ENCODE measurements at regions not wholly inside any gene's neighbourhood (a gene's known extent, or its start where the extent isn't known, plus 50 kb on each side); places are given as distances from the start of the nearest gene placed in this dataset.
"Not testable (repeated sequence)": the region's sequence is repeated elsewhere in the genome, so short reads cannot be mapped to it uniquely, and the experiment has no call there.

DNA sequence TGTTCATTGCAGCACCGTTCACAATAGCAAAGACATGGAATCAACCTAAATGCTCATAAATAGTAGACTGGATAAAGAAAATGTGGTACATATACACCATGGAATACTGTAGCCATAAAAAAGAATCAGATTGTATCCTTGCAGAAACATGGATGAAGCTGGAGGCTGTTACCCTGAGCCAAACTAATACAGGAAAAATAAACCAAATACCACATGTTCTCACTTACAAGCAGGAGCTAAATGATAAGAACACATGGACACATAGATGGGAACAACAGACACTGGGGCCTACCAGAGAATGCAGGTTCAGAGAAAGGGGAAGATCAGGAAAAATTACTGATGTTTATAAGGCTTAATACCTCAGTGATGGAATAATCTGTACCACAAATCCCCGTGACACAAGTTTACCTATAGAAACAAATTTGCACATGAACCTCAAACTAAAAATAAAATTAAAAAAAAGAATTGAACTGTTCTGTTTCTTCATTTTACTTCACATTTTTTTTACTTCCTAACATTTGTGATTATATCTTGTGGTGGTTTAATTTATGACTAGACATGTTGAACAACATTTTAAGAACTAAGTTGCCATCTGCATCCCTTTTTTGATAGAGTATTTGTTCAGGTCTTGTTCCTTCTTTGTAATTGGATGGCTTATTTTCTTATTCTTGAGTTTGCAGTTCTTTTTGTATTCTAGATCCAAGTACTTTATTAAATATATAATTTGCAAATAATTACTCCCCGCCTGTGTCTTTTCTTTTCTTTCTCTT, 835.2 kb downstream of the FSCB start:
- no peak for DNase-seq

DNA sequence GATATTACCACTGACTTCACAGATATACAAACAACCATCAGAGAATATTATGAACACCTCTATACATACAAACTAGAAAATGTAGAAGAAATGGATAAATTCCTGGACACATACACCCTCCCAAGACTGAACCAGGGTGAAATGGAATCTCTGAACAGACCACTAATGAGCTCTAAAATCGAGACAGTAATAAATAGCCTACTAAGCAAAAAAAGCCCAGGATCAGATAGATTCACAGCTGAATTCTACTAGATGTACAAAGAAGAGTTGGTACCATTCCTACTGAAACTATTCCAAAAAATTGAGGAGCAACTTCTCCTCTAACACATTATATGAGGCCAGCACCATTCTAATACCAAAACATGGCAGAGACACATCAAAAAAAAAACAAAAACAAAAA, 837.7 kb downstream of the FSCB start:
- DNase-seq = no peak

DNA sequence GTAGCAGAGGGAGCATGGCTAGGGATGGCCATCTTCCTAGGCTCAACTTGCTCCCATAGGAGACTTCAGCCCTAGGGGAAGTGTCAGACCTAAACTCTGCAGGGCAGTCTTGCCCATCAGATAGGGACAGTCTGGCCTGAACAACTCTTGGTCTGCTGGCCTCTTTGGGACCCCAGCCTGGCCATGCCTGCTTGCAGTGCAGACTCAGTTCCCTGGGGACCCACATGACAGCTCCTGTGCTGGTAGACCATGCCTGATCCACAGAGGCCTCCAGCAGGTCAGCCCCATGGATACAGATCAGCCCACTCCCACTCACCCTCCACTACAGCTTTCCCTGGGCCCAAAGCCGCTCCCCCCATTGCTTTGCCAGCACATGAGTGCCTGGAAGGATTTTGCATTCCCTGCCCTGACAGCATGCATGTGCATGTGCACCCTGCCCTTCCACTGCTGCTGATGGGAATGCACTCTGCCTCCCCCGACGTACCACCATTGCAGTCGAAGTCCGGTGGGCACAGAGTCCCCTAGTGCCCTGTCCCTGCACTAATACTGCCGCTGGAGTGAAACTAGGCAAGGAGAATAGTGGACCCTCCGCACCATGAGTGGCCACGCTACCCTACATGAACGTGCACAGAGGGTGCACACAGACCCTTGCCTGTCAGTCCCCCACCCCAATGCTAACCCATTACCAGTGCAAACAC, 841.4 kb downstream of the FSCB start:
- DNase-seq = no peak

DNA sequence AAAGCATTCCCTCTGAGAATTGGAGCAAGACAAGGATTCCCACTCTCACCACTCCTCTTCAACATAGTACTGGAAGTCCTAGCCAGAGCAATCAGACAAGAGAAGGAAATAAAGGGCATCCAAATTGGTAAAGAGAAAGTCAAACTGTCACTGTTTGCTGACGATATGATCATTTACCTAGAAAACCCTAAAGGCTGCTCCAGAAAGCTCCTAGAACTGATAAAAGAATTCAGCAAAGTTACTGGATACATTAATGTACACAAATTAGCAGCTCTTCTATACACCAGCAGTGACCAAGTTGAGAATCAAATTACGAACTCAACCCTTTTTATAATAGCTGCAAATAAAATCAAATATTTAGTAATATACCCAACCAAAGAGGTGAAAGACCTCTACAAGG, 851.9 kb downstream of the FSCB start:
- not testable (repeated sequence) for DNase-seq

DNA sequence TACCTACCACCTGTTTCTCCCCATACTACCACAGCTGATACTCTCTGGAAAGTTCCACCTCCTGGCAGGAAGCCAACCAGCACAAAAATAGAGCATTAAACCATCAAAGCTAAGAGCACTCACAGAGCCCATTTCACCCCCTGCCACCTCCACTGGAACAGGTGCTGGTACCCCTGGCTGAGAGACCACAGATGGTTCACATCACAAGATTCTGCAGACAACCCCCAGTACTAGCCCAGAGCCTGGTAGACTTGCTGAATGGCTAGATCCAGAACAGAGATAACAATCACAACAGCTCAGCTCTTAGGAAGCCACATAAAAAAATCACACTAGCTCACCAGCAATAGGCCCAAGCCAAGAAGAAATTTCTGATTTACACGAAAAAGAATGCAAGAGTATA, 855.2 kb downstream of the FSCB start:
- DNase-seq = no peak

DNA sequence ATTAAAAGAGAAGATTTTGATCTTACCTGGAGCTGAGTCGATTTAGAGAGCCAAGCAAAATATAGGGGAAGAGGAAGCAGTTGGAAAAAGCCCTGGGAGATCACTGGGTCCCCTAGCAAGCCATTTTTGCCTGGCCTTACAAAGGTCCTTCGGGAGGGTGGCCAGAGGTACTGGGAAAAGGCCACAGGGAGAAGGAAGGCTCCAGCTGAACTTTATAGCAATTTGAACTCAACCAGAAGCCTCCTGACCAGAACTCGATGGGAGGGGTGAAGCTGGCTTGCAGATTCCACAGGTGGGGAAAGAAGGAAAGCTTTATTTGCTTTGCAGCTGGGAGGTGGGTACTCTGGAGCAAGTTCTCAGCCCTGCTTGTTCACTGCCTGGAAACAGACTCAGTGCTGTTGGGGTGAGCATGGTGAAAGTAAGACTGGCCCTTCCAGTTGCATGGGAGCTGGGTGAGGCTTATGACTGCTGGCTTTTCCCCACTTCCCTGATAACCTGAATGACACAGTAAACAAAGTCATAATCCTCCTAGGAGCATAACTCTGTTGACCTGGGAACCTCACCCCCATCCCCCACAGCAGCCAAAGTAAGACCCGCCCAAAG, 855.8 kb downstream of the FSCB start:
- DNase-seq = no peak

DNA sequence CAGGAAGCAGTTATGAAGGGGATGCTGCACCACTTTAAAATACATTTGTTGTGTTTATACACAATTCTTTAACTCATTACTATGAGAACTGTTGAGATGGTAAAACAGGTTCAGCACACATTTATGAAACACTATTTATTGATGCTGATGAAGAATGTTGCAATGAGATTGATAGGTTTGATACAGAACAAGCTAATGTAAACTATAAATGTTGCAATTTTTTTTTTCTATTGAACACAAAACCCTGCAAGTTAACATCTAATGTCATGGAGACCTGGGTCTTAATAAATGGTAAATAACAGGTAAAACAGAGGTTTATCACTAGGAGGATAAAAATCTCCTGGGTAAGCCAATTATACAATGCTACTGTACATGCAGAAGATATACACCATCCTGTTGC, 857.6 kb downstream of the FSCB start:
- DNase-seq = no peak

DNA sequence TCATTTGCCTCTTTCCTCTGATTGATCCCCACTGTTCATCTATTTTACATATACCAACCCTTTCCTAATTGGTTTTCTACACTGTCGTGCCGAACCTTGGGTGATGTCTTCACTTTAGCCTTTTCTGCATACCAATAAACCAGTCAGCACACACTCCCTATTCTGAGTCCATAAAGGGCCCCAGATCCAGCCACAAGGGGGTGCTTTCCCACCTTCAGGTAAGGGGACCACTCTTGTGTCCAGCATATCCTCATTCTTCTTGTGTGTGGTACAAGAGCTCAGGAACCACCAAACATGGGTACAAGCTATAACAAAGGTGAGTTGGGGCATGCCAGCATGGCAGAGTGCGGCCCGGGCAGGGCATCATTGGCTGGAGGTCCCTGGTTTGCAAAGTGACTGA, 859.8 kb downstream of the FSCB start:
- no peak for DNase-seq

DNA sequence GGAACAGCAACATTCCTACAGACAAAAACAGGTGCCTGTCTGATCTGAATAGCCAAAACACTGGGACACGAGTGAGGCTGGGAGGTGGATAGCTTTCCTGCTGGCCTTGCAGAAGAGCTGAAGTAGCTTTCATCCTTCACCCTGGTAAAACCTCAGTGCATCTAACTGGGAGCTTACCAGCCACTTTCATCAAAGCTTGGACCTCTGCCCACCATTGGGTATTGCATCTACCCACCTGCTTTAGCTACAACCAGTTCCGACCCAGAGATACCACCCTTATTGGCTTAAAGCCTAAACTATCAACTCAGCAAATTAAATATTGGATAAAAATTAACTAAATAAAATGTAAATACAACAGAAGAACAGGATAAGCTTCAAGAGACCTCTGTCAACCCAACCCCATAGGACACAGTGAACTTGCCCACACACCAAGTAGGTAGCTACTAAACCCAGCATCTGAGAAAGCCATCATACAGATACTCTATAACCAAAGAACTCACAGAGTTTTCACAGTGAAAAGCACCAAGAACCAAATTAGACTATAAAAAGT, 866.3 kb downstream of the FSCB start:
- DNase-seq = no peak

DNA sequence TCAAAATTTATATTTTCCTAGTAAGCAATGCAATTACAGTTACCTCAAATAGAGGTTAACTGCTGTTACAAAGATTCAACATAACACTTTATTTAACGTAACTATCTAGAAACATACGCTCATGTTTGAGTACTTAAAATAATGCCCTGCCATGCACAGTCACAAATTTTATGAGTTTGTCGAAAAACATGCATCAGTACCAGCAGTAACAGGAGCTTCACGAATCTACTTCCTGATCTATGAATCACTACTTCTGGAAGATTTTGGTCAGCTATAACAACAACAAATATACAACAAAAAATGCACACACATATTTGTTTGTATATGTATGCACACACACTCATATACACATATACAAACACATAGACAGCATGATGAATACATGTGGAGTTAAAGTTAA, 881.8 kb downstream of the FSCB start:
- DNase-seq = no peak

DNA sequence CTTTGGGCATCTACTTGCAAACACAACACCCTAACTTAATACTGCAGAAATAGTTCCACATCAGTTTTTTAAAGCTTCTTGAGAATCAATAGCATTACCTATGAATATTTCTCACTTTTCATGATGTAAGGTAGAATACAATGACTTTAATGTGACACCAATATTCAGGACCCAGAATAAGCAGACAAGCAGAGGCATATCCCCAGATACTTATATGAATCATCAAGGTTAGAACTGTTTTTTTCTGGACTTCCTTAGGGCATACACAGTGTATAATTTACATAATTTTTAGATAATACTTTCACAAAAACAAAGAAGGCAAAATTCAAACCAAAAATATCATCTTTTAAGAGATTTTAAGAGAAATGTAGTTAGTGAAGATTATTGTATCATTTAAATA, 885.8 kb downstream of the FSCB start:
- DNase-seq = no peak

DNA sequence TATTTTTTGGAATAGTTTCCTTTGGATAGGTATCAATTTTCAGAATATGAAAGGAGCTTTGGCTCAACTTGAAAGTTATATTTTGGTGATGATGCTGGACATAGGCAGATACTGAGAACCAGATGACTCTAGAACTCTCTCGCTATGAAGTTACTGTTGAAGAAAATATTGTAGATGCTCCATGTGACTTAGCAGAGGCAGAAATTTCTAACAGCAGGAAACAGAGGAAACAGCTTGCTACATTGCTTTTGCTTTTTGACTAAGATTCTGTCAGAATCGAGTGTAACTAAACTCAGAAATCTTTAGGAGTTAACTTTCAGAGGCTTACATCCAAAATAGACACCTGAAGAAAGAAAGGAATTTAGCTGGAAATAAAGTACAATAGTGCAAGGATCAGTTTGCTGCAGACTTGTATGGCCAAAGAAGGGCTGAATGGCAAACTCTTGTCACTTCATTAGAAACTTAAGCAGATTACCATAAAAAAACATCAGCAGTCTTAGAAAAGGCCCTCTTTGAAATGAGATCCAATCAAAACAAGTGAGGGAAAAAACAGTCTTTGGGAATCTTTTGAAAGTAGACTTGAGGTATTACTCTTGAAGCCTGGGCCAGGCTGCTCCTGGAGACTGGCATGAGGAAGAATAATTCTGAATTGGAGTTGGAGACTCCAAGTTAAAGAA, 911.8 kb downstream of the FSCB start:
- no peak for DNase-seq

DNA sequence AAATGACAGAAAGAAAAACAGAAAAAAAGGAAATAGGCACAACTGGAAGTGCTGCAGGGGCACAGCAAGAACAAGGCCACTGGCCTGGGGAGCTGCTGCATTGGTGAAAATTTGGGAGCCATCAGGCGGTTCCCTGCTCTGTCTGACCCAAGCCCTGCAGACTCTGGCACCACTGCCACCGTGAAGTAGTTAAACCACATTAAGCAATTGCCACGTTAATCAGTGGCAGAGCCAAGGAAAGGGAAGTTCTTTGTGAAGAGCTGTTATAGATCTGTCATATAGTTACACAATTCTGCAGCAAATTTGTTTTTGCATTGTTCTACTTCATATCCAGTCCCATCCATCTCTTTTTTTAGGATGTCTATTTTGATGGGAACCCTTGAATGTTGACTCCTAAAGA, 915.3 kb downstream of the FSCB start:
- DNase-seq = no peak

DNA sequence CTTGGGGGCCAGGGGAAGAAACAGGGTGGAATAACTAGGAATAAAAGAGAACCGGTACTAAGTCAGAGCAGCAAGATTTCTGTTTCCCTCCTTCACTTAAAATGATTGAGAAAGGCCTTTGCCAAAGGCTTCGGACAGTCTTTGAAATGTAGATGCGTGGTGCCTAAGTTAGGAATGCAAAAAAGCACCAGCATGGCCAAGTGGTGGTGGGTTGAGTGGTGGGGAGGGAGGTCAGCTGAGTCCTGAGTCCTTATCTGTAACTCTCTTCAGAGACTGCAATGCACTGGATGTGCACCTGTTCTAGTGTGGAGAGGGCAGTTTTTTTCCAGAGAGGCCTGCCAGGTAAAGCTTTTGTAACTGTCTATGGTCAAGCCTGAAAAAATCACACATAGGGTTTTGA, 919.9 kb downstream of the FSCB start:
- no peak for DNase-seq

DNA sequence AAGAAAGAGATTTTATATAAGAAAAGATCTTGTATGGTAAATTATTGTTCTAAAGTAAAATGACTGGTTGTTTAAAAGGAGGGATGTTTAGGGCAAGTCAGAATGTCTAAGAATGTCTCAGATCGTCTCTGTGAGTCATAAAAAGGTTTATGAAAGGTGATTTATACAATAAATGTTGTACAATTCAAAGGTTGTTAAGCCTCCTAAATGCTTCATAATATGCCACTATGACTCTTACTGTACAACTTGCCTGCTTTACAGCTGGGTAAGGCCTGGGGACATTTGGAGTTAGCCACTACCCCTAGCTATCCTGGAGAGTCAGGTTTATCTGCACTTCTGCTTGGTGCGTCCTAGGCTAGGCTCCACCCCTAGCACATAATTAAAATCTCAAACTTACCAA, 927.4 kb downstream of the FSCB start:
- DNase-seq = no peak

DNA sequence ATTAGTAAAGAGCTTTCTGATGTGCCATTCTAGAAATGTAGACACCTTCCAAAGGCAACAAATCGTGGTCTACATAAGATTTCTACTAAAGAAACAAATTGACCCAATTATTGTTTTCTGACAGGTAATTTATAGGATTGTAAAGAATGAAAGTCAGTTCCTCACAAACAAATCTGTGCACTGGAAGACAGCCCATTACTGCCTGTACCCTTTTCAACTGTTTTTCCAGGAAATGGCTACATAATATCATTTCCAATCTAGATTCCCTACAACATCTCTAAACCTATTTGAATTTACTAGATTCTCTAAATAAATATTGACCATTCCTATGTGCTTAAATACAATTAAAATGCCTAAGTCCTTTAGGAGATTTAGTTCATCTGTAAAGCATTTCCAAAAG, 939.1 kb downstream of the FSCB start:
- DNase-seq = no peak

DNA sequence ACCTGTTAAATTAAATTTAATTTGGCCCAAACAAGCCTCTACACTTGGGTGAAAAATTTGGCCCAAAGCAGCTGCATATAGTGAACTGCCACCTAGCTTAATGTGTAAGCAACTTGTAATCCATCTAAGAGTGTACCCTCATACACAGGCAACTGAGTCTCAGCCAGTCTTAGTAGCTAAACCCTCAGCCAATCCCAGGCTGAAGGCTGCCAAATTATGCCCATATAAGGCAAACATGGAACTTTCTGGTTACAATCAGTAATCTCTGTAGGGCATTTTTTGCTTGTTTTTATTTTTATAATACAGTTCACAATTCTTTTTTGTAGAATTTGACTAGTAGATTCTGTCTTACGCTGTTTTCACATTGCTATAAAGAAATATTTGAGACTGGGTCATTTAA, 958.7 kb downstream of the FSCB start:
- no peak for DNase-seq

DNA sequence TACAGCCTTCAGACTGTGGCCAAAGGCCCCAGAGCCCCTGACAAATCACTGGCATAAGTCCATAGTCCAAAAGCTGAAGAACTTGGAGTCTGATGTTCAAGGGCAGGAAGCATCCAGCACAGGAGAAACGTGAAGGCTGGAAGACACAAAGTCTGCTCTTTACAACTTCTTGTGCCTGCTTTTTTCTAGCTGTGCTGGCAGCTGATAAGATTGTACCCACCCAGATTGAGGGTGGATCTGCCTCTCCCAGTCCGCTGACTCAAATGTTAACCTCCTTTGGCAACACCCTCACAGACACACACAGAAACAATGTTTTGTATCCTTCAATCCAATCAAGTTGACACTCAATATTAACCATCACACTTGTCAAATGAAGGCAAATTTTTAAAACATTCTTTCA, 959.5 kb downstream of the FSCB start:
- DNase-seq = not testable (repeated sequence)

DNA sequence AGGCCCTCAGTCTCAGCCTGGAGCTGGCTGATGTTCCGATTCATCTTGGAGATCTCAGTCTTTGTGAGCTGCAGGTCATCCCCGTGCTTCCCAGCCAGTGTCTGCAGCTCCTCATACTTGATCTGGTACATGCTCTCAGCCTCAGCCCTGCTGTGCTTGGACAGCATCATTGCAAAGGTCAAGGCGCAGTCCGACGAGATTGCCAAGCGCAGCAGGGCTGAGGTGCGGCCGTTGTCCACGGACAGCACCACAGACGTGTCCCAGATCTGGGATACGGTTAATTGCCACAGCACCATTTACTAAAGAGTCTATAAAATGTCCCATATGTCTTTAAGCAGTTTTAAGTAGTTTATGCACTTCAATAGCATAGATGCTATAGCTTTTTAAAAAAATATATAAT, 965.7 kb downstream of the FSCB start:
- no peak for DNase-seq

DNA sequence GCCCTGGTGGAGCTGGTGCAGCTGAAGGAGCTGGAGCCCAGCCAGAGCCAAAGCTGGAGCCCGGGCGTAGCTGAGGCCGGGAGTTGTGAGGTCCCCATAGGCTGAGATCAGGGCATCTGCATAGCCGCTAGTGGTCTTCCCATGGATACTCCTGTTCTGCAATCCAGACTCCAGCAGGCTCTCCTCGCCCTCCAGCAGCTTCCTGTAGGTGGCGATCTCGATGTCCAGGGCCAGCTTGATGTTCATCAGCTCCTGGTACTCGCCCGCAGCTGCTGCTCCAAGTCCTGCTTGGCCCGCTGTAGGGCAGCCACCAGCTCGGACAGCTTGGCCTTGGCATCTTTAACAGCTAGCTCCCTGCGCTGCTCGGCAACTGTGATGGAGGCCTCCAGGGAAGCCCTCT, 966.1 kb downstream of the FSCB start:
- DNase-seq = no peak

DNA sequence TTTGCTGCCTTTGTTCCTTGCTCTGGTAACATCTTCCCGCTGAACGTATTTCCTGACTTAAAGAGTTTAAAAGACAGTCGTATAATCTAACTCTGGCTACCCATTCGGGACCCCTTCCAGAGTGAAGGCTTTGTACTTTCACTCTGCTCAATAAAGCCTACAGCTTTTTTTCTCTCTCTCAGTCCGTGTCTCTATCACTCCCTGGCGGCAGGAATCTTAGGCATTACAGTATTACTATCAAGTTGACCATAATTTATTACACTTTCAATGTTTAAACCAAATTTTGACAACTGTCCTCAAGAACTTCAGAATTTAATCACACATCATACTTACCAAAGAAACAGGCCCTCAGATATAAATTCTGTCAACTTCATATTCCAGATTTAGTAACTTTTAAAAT, 967.9 kb downstream of the FSCB start:
- no peak for DNase-seq

DNA sequence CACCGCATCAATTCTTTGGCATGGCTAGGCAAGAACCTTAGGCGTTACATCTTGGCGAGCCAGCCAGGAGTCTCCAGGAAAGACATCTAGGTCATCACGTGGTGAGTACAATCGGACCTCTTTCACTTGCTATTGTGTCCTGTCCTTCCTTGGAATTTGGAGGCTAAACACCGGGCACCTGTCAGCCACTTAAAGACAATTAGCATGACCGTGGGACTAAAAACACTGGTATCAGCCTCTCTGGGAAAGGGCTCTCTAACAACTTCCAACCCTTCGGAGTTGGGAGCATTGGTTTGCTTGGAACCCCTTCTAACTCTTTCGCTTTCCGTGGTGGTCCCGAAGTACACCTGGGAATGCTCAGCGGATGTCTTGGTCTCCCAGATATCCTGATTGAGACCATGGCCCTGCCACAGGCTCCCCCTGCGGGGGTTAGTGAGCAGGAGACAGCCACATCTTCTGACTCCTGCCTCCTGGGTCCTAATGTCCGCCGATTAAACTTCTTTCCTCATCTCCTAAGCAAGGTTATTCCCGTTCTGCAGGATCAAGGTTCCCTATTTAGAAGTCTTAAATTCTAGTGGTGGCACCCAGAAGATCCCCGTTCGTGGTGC, 971.7 kb downstream of the FSCB start:
- no peak for DNase-seq

DNA sequence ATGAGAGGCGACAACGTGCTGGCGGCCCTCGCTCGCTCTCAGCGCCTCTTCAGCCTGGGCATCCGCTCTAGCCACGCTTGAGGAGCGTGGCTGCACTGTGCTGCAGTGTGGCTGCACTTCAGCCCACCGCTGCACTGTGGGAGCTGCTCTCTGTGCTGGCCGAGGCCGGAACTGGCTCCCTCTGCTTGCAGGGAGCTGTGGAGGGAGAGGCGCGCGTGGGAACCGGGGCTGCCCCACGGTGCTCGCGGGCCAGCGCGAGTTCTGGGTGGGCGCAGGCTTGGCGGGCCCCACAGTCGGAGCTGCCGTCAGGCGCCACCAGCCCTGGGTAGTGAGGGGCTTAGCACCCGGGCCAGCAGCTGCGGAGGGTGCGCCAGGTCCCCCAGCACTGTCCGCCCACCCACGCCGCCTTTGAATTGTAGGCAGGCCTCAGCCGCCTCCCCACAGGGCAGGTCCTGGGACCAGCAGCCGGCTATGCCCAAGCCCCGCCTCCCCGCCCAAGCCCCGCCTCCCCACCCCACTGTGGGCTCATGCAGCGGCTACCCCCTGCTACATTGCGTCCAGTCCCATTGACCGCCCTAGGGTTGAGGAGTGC, 974.2 kb downstream of the FSCB start:
- DNase-seq = no peak
